ENCODE measurements at regions not wholly inside any gene's neighbourhood (a gene's known extent, or its start where the extent isn't known, plus 50 kb on each side); places are given as distances from the start of the nearest gene placed in this dataset.
"Not testable (repeated sequence)": the region's sequence is repeated elsewhere in the genome, so short reads cannot be mapped to it uniquely, and the experiment has no call there.

DNA sequence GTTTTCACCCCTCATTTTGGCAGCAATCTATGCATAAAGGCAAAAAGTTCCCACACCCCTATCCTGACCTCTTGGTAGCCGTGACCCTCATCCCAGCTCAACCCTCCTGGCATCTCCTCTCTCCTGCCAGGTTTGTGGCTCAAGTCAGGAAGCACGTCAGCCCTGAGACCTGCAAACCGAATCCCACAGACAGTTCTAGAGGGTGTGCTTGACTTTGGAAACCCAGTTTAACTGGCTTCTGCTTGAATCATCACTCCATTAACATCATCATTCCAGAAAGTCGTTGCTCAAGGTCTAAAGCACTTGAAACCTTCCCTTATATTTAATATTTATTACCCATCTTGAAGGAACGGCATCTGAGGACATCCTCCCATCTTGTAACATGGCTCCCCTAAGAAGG, 133.4 kb upstream of the ERG start:
- Histone ChIP-seq H3K9ac (ENCODE audit: insufficient read depth in 1 of 2, low read length in 2 of 2) (no peak overlapping the region), H3K27ac (ENCODE audit: low read depth in 1 of 2, low read length in 1 of 2) (no peak overlapping the region), H3K27me3 (ENCODE audit: control insufficient read depth in 3 of 3, insufficient read depth in 3 of 3, low read length in 2 of 3) (no peaks in the 10 kb centered on the region), H3K9me3 (ENCODE audit: control insufficient read depth in 4 of 4, insufficient read depth in 3 of 4, low read length in 3 of 4) (peaks cover 0 to 5% (median 4%) of the 10 kb centered on the region in 4 donors), H3K4me3 (no peak overlapping the region), H3K4me1 (ENCODE audit: control insufficient read depth in 5 of 5, insufficient read depth in 5 of 5, low read length in 5 of 5) (peaks cover 0 to 7% (median 0%) of the 10 kb centered on the region in 5 donors), H3K36me3 (ENCODE audit: control insufficient read depth in 4 of 4, insufficient read depth in 4 of 4, low read length in 4 of 4) (no peaks in the 10 kb centered on the region)
- no peak for DNase-seq
- TF ChIP-seq, protein P1, sequence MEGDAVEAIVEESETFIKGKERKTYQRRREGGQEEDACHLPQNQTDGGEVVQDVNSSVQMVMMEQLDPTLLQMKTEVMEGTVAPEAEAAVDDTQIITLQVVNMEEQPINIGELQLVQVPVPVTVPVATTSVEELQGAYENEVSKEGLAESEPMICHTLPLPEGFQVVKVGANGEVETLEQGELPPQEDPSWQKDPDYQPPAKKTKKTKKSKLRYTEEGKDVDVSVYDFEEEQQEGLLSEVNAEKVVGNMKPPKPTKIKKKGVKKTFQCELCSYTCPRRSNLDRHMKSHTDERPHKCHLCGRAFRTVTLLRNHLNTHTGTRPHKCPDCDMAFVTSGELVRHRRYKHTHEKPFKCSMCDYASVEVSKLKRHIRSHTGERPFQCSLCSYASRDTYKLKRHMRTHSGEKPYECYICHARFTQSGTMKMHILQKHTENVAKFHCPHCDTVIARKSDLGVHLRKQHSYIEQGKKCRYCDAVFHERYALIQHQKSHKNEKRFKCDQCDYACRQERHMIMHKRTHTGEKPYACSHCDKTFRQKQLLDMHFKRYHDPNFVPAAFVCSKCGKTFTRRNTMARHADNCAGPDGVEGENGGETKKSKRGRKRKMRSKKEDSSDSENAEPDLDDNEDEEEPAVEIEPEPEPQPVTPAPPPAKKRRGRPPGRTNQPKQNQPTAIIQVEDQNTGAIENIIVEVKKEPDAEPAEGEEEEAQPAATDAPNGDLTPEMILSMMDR (IDR thresholded peaks at IDR 0.05; ENCODE audit: control extremely low read depth, extremely low read depth), result no peak
- no peak for ATAC-seq (ENCODE audit: insufficient read depth, low FRiP score)
- 77 to 93% methylated on average over 5 of the region's 5 CpGs for WGBS, 2 donors

DNA sequence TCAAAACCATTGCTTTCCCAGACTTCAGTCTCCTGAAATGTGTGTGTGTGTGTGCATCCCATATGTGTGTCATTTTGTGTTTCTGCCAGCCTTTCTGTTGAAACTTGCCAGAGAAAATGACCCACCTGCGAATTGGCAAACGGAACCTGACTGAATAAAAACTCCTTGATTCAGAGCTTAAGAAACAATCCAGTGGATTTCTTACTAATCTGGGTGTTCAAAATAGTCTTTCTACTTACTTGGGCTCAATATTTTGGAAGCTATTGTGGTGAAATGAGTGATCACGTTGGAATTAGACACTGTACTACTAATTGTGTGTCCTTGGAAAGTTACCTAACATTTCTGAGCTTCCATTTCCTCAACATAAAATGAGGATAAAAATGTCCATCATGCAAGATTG, 138.9 kb upstream of the ERG start:
- 74 to 88% methylated on average over 3 of the region's 3 CpGs for WGBS, 2 donors
- Histone ChIP-seq H3K9ac (ENCODE audit: insufficient read depth in 1 of 2, low read length in 2 of 2) (no peak overlapping the region), H3K4me1 (ENCODE audit: control insufficient read depth in 5 of 5, insufficient read depth in 5 of 5, low read length in 5 of 5) (peaks cover 0 to 9% (median 0%) of the 10 kb centered on the region in 5 donors), H3K4me3 (no peak overlapping the region), H3K27me3 (ENCODE audit: control insufficient read depth in 3 of 3, insufficient read depth in 3 of 3, low read length in 2 of 3) (no peaks in the 10 kb centered on the region), H3K27ac (ENCODE audit: low read depth in 1 of 2, low read length in 1 of 2) (no peak overlapping the region), H3K9me3 (ENCODE audit: control insufficient read depth in 4 of 4, insufficient read depth in 3 of 4, low read length in 3 of 4) (no peaks in the 10 kb centered on the region), H3K36me3 (ENCODE audit: control insufficient read depth in 4 of 4, insufficient read depth in 4 of 4, low read length in 4 of 4) (no peaks in the 10 kb centered on the region)
- DNase-seq (no peak), ATAC-seq (ENCODE audit: insufficient read depth, low FRiP score) (no peak)
- TF ChIP-seq, protein P1 (IDR thresholded peaks at IDR 0.05; ENCODE audit: control extremely low read depth, extremely low read depth), result no peak

DNA sequence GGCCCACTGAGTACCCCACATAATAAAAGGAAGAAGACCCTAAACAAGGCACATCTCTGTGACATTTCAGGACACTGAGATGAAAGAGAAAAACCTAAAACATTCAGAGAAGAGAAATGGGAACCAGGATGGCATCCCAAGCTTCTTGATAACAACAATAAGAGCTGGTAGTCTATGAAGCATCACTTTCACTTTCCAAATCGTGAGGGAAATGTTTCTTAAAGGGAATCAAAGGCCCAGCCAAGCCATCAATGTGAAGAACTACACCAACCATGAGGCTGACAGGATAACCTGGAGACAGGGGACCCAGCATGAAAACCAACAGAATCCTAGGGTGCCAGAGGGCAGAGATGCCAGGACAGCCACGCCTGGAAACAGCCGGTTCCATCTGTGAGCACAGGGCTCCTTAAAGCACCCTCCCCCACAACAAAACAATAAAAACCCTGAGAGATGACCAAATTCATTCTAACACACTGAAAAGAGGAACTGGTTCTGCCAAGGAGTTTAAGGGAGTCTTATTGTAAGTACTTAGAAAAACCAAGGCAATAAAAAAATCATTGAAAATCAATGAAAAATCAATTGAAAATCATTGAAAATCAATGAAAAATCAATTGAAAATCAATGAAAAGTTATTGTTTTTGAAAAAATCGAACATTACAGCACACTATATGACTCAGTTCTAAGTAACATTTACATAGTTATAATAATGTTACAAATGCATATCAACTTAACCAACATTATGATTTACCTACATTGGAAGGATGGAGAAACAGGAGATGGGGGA, 141.5 kb upstream of the ERG start:
- H3K4me1 ChIP-seq (ENCODE audit: control insufficient read depth in 5 of 5, insufficient read depth in 5 of 5, low read length in 5 of 5), result peaks cover 0 to 9% (median 0%) of the 10 kb centered on the region in 5 donors
- TF ChIP-seq, protein P1 (IDR thresholded peaks at IDR 0.05; ENCODE audit: control extremely low read depth, extremely low read depth), result no peak
- H3K9ac ChIP-seq (ENCODE audit: insufficient read depth in 1 of 2, low read length in 2 of 2), result no peak overlapping the region
- no peak overlapping the region for H3K4me3 ChIP-seq
- WGBS, 2 donors, result 36 to 51% methylated on average over 4 of the region's 4 CpGs
- H3K9me3 ChIP-seq (ENCODE audit: control insufficient read depth in 4 of 4, insufficient read depth in 3 of 4, low read length in 3 of 4), result no peaks in the 10 kb centered on the region
- no peak for ATAC-seq (ENCODE audit: insufficient read depth, low FRiP score)
- no peaks in the 10 kb centered on the region for H3K36me3 ChIP-seq (ENCODE audit: control insufficient read depth in 4 of 4, insufficient read depth in 4 of 4, low read length in 4 of 4)
- no peak for DNase-seq
- peak overlapping the region in 1 of 2 donors; percentile 57 for H3K27ac ChIP-seq (ENCODE audit: low read depth in 1 of 2, low read length in 1 of 2)
- no peaks in the 10 kb centered on the region for H3K27me3 ChIP-seq (ENCODE audit: control insufficient read depth in 3 of 3, insufficient read depth in 3 of 3, low read length in 2 of 3)

DNA sequence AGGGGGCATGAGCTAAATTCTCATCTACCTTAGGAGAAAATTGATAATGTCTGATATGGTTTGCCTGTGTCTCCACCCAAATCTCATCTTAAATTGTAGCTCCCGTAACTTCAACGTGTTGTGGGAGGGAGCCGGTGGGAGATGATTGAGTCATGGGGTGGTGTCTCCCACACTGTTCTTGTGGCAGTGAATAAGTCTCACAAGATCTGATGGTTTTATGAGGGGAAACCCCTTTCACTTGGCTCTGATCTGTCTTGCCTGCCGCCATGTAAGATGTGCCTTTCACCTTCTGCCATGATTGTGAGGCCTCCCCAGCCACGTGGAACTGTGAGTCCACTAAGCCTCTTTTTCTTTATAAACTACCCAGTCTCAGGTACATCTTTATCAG, 142.1 kb upstream of the ERG start:
- H3K9me3 ChIP-seq (ENCODE audit: control insufficient read depth in 4 of 4, insufficient read depth in 3 of 4, low read length in 3 of 4); H3K27ac ChIP-seq (ENCODE audit: low read depth in 1 of 2, low read length in 1 of 2); H3K9ac ChIP-seq (ENCODE audit: insufficient read depth in 1 of 2, low read length in 2 of 2); H3K4me3 ChIP-seq; H3K27me3 ChIP-seq (ENCODE audit: control insufficient read depth in 3 of 3, insufficient read depth in 3 of 3, low read length in 2 of 3); ATAC-seq (ENCODE audit: insufficient read depth, low FRiP score); H3K36me3 ChIP-seq (ENCODE audit: control insufficient read depth in 4 of 4, insufficient read depth in 4 of 4, low read length in 4 of 4); DNase-seq; H3K4me1 ChIP-seq (ENCODE audit: control insufficient read depth in 5 of 5, insufficient read depth in 5 of 5, low read length in 5 of 5): not testable (repeated sequence)
- 94 to 98% methylated on average over 5 of the region's 5 CpGs for whole genome bisulfite sequencing, 2 donors

Measured in lung (tissue), 11 donors.